ENCODE measurements at regions not wholly inside any gene's neighbourhood (a gene's known extent, or its start where the extent isn't known, plus 50 kb on each side); places are given as distances from the start of the nearest gene placed in this dataset.

- TF ChIP-seq CTCF (IDR thresholded peaks at IDR 0.05 in 4 of 5, conservative IDR thresholded peaks at IDR 0.05 in 1 of 5) (no peak), POLR2A (IDR thresholded peaks at IDR 0.05) (no peak)
Observed at GRCh38 chr2:234843411-234843810, 108.4 kb upstream of the SH3BP4 start.
